Ascending aorta (tissue), 2 donors: ENCODE measurements at regions not wholly inside any gene's neighbourhood (a gene's known extent, or its start where the extent isn't known, plus 50 kb on each side); places are given as distances from the start of the nearest gene placed in this dataset.

Experiments used
- DNase-seq, 2 donors: peaks; one replicate each; pipeline ENCODE4 v3.0.0-alpha.2; 2019; ENCODE audit warnings: low spot score in 2 of 2
- H3K27ac ChIP-seq, 2 donors: fragments of 200-600 bp; sonication (generic); one replicate each; pipeline ENCODE4 v1.5.1; 2016 to 2017; ENCODE audit warnings: mild to moderate bottlenecking in 1 of 2
- H3K27me3 ChIP-seq: fragments of 200-600 bp; sonication (generic); one replicate; pipeline ENCODE4 v1.5.1; 2017
- H3K36me3 ChIP-seq, 2 donors: fragments of 200-600 bp; sonication (generic); one replicate each; pipeline ENCODE4 v1.5.1; 2016
- H3K4me1 ChIP-seq, 2 donors: fragments of 200-600 bp; sonication (generic); one replicate each; pipeline ENCODE4 v1.5.1; 2016 to 2017; ENCODE audit warnings: mild to moderate bottlenecking in 1 of 2
- H3K4me3 ChIP-seq, 2 donors: fragments of 200-600 bp; sonication (generic); one replicate each; pipeline ENCODE4 v1.5.1; 2016 to 2017; ENCODE audit warnings: mild to moderate bottlenecking in 1 of 2
- H3K9me3 ChIP-seq, 2 donors: fragments of 200-600 bp; sonication (generic); one replicate each; pipeline ENCODE4 v1.5.1; 2016
- intact Hi-C: fragments of 100-400 bp; cut with DNase I; formaldehyde crosslinking; loops from one replicate; pipeline ENCODE4 v1.15.1; 2023
- TF ChIP-seq, protein P1 (sequence below), 3 experiments: fragments of 200-600 bp in 2 of 3; fragments of 450-650 bp in 1 of 3; sonication (generic) in 2 of 3; IDR thresholded peaks; one replicate each; pipeline ENCODE4 v1.5.1; 2016 to 2019; ENCODE audit warnings: antibody characterized with exemption in 3 of 3, mild to moderate bottlenecking in 1 of 3, moderate library complexity in 1 of 3

DNA sequence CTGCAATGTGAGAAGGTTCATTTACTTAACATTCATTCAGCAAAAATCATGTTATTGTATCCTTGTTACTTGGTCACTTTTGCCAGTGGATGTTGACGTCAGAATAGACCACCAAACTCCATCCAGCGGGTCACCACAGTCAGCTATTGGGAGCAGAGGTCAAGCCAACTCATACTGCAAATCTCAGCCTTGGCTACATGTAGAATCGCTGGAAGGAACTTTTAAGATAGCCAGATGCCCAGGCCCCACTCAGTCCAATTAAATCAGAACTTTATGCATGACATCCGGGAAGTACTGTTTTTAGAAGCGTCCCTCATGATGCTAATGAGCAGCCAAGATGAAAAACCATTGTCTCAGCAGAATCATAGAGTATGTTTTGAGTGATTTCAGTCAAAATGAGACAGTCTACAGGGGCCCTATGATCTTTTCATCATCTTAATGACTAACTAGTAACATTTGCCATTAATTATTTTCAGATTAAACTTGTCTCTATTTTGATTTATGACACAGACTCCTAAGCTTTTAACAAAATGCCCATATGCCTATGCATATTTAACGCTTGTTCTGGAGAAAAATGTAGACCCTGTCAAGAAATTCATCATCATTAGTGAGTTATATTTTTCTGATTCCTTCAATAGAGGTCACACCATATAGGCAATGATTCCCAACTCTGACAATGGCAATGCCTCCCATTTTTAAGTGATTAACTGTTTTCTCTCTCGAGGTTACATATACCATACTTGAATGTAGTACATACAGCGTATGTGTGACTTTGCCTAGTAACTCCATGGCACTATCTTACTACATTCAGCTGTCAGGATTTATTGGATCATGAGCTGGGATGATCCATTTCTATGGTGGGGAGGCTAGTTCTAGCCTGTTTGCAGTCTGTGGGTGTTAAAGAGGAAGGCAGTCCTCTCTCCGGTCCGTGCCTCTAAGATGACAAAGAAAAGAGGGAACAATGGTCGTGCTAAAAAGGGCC lies 63.7 kb upstream of the CCBE1 start:
- TF ChIP-seq, protein P1, sequence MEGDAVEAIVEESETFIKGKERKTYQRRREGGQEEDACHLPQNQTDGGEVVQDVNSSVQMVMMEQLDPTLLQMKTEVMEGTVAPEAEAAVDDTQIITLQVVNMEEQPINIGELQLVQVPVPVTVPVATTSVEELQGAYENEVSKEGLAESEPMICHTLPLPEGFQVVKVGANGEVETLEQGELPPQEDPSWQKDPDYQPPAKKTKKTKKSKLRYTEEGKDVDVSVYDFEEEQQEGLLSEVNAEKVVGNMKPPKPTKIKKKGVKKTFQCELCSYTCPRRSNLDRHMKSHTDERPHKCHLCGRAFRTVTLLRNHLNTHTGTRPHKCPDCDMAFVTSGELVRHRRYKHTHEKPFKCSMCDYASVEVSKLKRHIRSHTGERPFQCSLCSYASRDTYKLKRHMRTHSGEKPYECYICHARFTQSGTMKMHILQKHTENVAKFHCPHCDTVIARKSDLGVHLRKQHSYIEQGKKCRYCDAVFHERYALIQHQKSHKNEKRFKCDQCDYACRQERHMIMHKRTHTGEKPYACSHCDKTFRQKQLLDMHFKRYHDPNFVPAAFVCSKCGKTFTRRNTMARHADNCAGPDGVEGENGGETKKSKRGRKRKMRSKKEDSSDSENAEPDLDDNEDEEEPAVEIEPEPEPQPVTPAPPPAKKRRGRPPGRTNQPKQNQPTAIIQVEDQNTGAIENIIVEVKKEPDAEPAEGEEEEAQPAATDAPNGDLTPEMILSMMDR (IDR thresholded peaks at IDR 0.05) = no peak
- no peak for DNase-seq
- Histone ChIP-seq H3K27me3 (no peaks in the 10 kb centered on the region), H3K27ac (no peak overlapping the region), H3K4me3 (no peak overlapping the region), H3K36me3 (no peaks in the 10 kb centered on the region), H3K4me1 (no peaks in the 10 kb centered on the region), H3K9me3 (no peaks in the 10 kb centered on the region)
- intact Hi-C loops = no loop called here

DNA sequence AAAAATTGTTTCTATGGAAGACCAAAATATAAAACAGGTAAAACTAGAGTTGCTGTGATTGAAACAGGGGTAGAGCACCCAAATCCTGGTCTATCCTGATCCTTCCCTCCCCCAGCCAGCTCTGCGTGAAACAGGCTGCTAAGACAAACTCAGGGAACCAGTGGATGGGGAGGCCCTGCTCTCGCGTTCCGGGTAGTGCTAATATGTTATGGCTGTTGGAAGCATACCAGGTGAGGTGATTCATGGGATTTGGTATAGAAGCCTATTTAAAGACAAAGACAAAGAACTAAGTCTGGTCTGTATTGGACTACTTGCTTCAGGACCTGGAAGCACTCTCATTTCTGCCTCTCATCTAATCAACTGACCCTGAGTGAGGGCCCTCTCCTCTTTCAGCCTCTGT lies 63.0 kb upstream of the CCBE1 start:
- DNase-seq = no peak
- Histone ChIP-seq H3K27ac (no peak overlapping the region), H3K9me3 (no peaks in the 10 kb centered on the region), H3K4me3 (no peak overlapping the region), H3K27me3 (no peaks in the 10 kb centered on the region), H3K4me1 (no peaks in the 10 kb centered on the region), H3K36me3 (no peaks in the 10 kb centered on the region)
- TF ChIP-seq, protein P1 (IDR thresholded peaks at IDR 0.05) = no peak
- intact Hi-C loops = no loop called here

DNA sequence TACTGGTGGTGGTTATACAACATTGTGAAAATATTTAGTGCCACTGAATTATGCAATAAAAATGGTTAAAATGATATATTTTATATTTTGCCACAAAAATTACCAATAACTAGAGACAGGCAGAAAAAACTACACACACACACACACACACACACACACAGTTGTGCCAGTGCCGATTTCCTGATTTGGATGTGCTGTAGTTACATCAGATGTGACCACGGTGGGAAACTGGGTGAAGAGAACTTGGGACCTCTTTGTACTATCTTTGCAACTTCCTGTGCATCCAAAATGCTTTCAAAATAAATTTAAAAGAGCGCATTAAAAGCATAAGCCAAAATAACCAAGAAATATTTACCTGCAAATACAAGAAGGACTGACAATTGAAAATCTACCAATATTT lies 61.6 kb upstream of the CCBE1 start:
- Histone ChIP-seq H3K4me3 (no peak overlapping the region), H3K36me3 (no peaks in the 10 kb centered on the region), H3K4me1 (no peaks in the 10 kb centered on the region), H3K27ac (no peak overlapping the region), H3K9me3 (no peaks in the 10 kb centered on the region), H3K27me3 (no peaks in the 10 kb centered on the region)
- intact Hi-C loops = no loop called here
- no peak for DNase-seq
- TF ChIP-seq, protein P1 (IDR thresholded peaks at IDR 0.05) = no peak

GRCh38 chr18:59758106-59758505 lies 60.9 kb upstream of the CCBE1 start:
- Histone ChIP-seq H3K4me3 (no peak overlapping the region), H3K27me3 (no peaks in the 10 kb centered on the region), H3K27ac (no peak overlapping the region), H3K36me3 (no peaks in the 10 kb centered on the region), H3K9me3 (no peaks in the 10 kb centered on the region), H3K4me1 (no peaks in the 10 kb centered on the region)
- intact Hi-C loops = no loop called here
- TF ChIP-seq, protein P1 (IDR thresholded peaks at IDR 0.05) = no peak
- DNase-seq = no peak

GRCh38 chr18:59752666-59753065 lies 55.4 kb upstream of the CCBE1 start:
- TF ChIP-seq, protein P1 (IDR thresholded peaks at IDR 0.05) = no peak
- Histone ChIP-seq H3K27ac (no peak overlapping the region), H3K4me1 (no peaks in the 10 kb centered on the region), H3K36me3 (no peaks in the 10 kb centered on the region), H3K4me3 (no peak overlapping the region), H3K27me3 (no peaks in the 10 kb centered on the region), H3K9me3 (no peaks in the 10 kb centered on the region)
- DNase-seq = no peak
- intact Hi-C loops = loop anchor here (5.0 kb wide), 1 partner anchor 35 kb away; no protein-coding TSS in a partner anchor
